Smooth muscle cell (in vitro differentiated cells): ENCODE measurements at regions not wholly inside any gene's neighbourhood (a gene's known extent, or its start where the extent isn't known, plus 50 kb on each side); places are given as distances from the start of the nearest gene placed in this dataset.

Experiments used
- DNase-seq: peaks from one replicate; lab custom pipeline; 2025; ENCODE audit not compliant: unreplicated experiment; lab: John Stamatoyannopoulos, UW
- H2AFZ ChIP-seq: fragments of 200-600 bp; sonication (generic); 2 replicates; pipeline ENCODE4 v1.6.0; 2016; ENCODE audit warnings: antibody characterized with exemption, low read depth, mild to moderate bottlenecking
- H3F3A ChIP-seq: fragments of 200-600 bp; sonication (generic); 2 replicates; pipeline ENCODE4 v1.6.0; 2017; ENCODE audit warnings: antibody characterized with exemption, low read depth
- H3K27ac ChIP-seq: fragments of 200-600 bp; sonication (generic); 2 replicates; pipeline ENCODE4 v1.5.1; 2016; ENCODE audit warnings: low read depth, mild to moderate bottlenecking
- H3K27me3 ChIP-seq: fragments of 200-600 bp; sonication (generic); 2 replicates; pipeline ENCODE4 v1.6.1; 2016; ENCODE audit warnings: low read depth, mild to moderate bottlenecking
- H3K36me3 ChIP-seq: fragments of 200-600 bp; sonication (generic); 2 replicates; pipeline ENCODE4 v1.5.1; 2016; ENCODE audit warnings: low read depth
- H3K4me1 ChIP-seq: fragments of 200-600 bp; sonication (generic); 2 replicates; pipeline ENCODE4 v1.5.1; 2016; ENCODE audit warnings: low read depth
- H3K4me2 ChIP-seq: fragments of 200-600 bp; sonication (generic); 2 replicates; pipeline ENCODE4 v1.6.0; 2016; ENCODE audit warnings: mild to moderate bottlenecking
- H3K4me3 ChIP-seq: fragments of 200-600 bp; sonication (generic); 2 replicates; pipeline ENCODE4 v1.5.1; 2016; ENCODE audit warnings: mild to moderate bottlenecking
- H3K79me2 ChIP-seq: fragments of 200-600 bp; sonication (generic); 2 replicates; pipeline ENCODE4 v1.6.0; 2016; ENCODE audit warnings: low read depth, mild to moderate bottlenecking
- H3K9ac ChIP-seq: fragments of 200-600 bp; sonication (generic); 2 replicates; pipeline ENCODE4 v1.6.0; 2016; ENCODE audit warnings: low read depth
- H3K9me3 ChIP-seq: fragments of 200-600 bp; sonication (generic); replicated peaks from 2 replicates; pipeline ENCODE4 v1.5.1; 2016; ENCODE audit warnings: low read depth
- H4K20me1 ChIP-seq: fragments of 200-600 bp; sonication (generic); 2 replicates; pipeline ENCODE4 v1.6.0; 2016; ENCODE audit warnings: low read depth
- WGBS: methylation state at CpG from one replicate; pipeline ENCODE4 v1.1.7; 2016; ENCODE audit warnings: low lambda C conversion rate; 5-methylcytosine and 5-hydroxymethylcytosine counted together
- TF ChIP-seq, protein P1 (sequence below): fragments of 200-600 bp; sonication (generic); IDR thresholded peaks from 2 replicates; pipeline ENCODE4 v1.5.1; 2017; ENCODE audit warnings: borderline replicate concordance, mild to moderate bottlenecking, antibody characterized with exemption; ENCODE audit not compliant: insufficient read depth, poor library complexity, severe bottlenecking

DNA sequence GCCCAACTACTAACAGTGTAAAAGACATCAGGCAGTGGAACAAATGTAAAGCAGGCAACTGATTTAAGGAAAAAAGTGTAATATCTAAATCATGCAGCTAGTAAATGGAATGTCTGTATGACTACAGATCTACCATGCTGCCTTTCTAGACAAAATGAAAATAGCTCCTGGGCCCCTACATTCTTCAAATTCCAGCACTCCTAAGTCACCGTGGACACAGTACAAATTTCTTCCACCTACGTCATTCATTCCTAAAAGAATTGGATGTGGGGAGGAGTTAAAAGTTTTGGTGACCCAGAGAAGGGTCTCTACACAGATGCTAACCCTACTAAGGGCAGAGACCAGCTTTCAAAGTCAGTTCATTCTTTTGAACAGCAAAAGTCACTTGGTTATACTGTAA, 137.2 kb upstream of the ARHGEF9 start:
- no peaks in the 10 kb centered on the region for H3F3A ChIP-seq
- WGBS: 70% methylated on average over 2 of the region's 2 CpGs
- H3K27ac ChIP-seq: no peak overlapping the region
- no peak for DNase-seq
- H4K20me1 ChIP-seq: no peaks in the 10 kb centered on the region
- no peak overlapping the region for H3K4me2 ChIP-seq
- H2AFZ ChIP-seq: no peak overlapping the region
- no peaks in the 10 kb centered on the region for H3K79me2 ChIP-seq
- no peaks in the 10 kb centered on the region for H3K9me3 ChIP-seq
- no peaks in the 10 kb centered on the region for H3K4me1 ChIP-seq
- TF ChIP-seq, protein P1, sequence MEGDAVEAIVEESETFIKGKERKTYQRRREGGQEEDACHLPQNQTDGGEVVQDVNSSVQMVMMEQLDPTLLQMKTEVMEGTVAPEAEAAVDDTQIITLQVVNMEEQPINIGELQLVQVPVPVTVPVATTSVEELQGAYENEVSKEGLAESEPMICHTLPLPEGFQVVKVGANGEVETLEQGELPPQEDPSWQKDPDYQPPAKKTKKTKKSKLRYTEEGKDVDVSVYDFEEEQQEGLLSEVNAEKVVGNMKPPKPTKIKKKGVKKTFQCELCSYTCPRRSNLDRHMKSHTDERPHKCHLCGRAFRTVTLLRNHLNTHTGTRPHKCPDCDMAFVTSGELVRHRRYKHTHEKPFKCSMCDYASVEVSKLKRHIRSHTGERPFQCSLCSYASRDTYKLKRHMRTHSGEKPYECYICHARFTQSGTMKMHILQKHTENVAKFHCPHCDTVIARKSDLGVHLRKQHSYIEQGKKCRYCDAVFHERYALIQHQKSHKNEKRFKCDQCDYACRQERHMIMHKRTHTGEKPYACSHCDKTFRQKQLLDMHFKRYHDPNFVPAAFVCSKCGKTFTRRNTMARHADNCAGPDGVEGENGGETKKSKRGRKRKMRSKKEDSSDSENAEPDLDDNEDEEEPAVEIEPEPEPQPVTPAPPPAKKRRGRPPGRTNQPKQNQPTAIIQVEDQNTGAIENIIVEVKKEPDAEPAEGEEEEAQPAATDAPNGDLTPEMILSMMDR: no peak
- H3K4me3 ChIP-seq: no peak overlapping the region
- no peak overlapping the region for H3K9ac ChIP-seq
- no peaks in the 10 kb centered on the region for H3K27me3 ChIP-seq
- H3K36me3 ChIP-seq: no peaks in the 10 kb centered on the region

DNA sequence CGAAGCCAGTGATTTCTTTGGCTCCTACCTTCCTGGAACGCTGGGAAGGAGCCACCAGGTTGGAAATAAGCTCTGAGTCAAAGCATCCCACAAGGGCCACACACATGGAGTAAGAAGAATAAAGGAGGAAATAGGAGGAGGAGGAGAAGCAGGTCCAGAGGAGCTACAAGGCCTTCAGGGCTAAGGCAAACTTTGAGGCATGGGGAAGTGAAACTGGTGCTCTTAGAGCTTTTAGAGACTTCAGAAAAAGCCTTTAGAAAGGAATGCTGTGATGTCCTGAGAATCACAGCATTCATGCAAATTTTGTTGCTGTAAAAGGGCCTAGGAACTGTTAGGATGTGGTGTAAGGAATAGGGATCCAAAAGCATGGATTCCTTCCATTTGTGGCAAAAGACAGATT, 135.9 kb upstream of the ARHGEF9 start:
- no peak overlapping the region for H2AFZ ChIP-seq
- H3K27ac ChIP-seq: no peak overlapping the region

DNA sequence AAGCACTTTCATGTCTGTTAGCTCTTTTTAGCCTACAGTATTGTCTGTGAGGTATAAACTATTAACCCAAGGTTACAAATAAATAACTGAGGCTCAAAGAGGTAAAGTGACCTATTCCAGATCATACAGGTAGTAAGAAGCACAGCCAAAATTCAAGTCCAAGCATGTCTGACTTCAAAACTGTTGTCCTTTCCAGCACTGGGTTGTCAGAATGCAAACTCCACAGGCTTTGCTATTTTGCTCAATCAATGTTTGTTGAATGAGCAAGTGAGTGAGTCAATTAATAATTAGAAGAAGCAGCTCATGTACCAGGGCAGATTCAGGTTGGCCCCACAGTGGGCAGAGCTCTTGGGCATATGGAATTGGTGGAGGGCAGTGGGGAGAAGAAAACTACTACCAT, 134.1 kb upstream of the ARHGEF9 start:
- Histone ChIP-seq H3K36me3 (no peaks in the 10 kb centered on the region), H3K4me3 (no peak overlapping the region), H3K79me2 (no peaks in the 10 kb centered on the region), H2AFZ (no peak overlapping the region), H3K27me3 (no peaks in the 10 kb centered on the region), H3K9me3 (no peaks in the 10 kb centered on the region), H4K20me1 (no peaks in the 10 kb centered on the region), H3F3A (no peaks in the 10 kb centered on the region), H3K4me2 (no peak overlapping the region), H3K4me1 (no peaks in the 10 kb centered on the region), H3K9ac (no peak overlapping the region), H3K27ac (no peak overlapping the region)
- DNase-seq: no peak
- TF ChIP-seq, protein P1: no peak

More for the DNA sequence above, 135.9 kb upstream of the ARHGEF9 start:
- H3F3A ChIP-seq: no peaks in the 10 kb centered on the region
- H3K4me3 ChIP-seq: no peak overlapping the region
- H3K9me3 ChIP-seq: no peaks in the 10 kb centered on the region
- H3K4me1 ChIP-seq: no peaks in the 10 kb centered on the region
- H3K4me2 ChIP-seq: no peak overlapping the region
- no peak for DNase-seq
- no peaks in the 10 kb centered on the region for H3K36me3 ChIP-seq
- TF ChIP-seq, protein P1: no peak
- 67% methylated on average over 2 of the region's 2 CpGs for WGBS
- H3K79me2 ChIP-seq: no peaks in the 10 kb centered on the region
- no peak overlapping the region for H3K9ac ChIP-seq
- H3K27me3 ChIP-seq: no peaks in the 10 kb centered on the region
- H4K20me1 ChIP-seq: no peaks in the 10 kb centered on the region

DNA sequence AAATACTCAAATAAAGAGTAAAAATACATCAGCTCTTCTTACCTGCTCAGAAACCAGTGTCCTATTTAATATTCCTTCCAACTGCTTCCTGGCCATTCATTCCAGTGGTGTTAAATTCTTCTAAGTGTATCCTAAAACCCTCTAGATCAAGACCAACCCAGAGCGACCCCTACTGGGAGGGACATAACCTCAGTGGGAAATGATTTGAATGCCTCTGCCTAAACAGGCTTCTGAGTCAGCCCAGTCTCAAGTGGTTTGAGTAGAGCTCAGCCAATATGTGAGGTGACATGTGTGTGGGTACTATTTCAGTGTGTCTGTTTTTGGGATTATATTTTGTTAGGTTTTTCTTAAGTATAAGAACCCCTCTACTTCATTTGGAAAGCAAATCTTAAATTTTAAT, 133.6 kb upstream of the ARHGEF9 start:
- no peak for DNase-seq
- Histone ChIP-seq H3K27ac (no peak overlapping the region), H3K9me3 (no peaks in the 10 kb centered on the region), H3K9ac (no peak overlapping the region), H3K27me3 (no peaks in the 10 kb centered on the region), H3F3A (no peaks in the 10 kb centered on the region), H4K20me1 (no peaks in the 10 kb centered on the region), H2AFZ (no peak overlapping the region), H3K36me3 (no peaks in the 10 kb centered on the region), H3K79me2 (no peaks in the 10 kb centered on the region), H3K4me3 (no peak overlapping the region), H3K4me2 (no peak overlapping the region), H3K4me1 (no peaks in the 10 kb centered on the region)
- TF ChIP-seq, protein P1: no peak
- 18% methylated on average over 1 of the region's 1 CpG for WGBS
